ENCODE measurements at regions not wholly inside any gene's neighbourhood (a gene's known extent, or its start where the extent isn't known, plus 50 kb on each side); places are given as distances from the start of the nearest gene placed in this dataset.

DNA sequence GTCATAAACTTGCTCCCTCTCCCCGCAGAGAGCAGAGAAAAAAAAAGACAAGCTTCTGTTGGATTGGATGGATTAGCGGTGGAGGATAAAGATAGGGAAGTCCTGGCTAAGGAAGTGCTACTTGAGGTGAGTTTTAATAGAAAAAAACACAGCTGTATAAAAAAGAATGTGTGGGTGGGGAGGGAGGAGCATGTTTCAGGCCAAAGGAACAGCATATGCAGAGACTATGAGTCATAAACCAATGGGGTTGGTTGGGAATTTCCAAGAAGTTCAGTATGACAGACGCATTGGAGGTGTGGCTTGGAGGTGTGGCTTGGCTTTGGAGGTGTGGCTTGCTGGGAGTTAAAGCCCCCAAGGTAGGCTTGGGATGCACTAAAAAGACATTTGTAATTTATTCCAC is 103.0 kb upstream of the LSM8 start:
- Histone ChIP-seq H3K27me3 (replicated peaks in 1 of 4; ENCODE audit: control extremely low read depth in 1 of 4, control insufficient read depth in 3 of 4, insufficient read depth in 4 of 4, low read length in 3 of 4) (no peaks in the 10 kb centered on the region), H3K4me2 (replicated peaks; ENCODE audit: low read depth, low read length, poor library complexity, severe bottlenecking) (no peak overlapping the region), H3K27ac (ENCODE audit: low read length in 2 of 2) (no peak overlapping the region), H3K79me2 (ENCODE audit: control insufficient read depth, insufficient read depth, low read length) (no peaks in the 10 kb centered on the region), H3K4me1 (ENCODE audit: control insufficient read depth in 2 of 2, insufficient read depth in 2 of 2, low read length in 2 of 2) (no peaks in the 10 kb centered on the region), H3K36me3 (replicated peaks in 1 of 2; ENCODE audit: control extremely low read depth in 1 of 2, control insufficient read depth in 1 of 2, extremely low read depth in 1 of 2, insufficient read depth in 2 of 2, low read length in 1 of 2) (no peaks in the 10 kb centered on the region), H3K4me3 (ENCODE audit: control extremely low read depth in 1 of 5, extremely low read depth in 1 of 5, insufficient read depth in 1 of 5, low read depth in 2 of 5, low read length in 4 of 5) (no peak overlapping the region), H4K20me1 (ENCODE audit: control insufficient read depth, insufficient read depth, low read length, poor library complexity, severe bottlenecking) (no peaks in the 10 kb centered on the region), H2AFZ (ENCODE audit: insufficient read depth, low read depth, low read length, poor library complexity, severe bottlenecking) (no peak overlapping the region), H3K9ac (ENCODE audit: low read length) (no peak overlapping the region), H3K9me3 (ENCODE audit: control extremely low read depth in 1 of 3, control insufficient read depth in 2 of 3, insufficient read depth in 1 of 3, low read length in 2 of 3) (no peaks in the 10 kb centered on the region)
- peak; percentile 58 for ATAC-seq (ENCODE audit: low read depth)
- no peak for DNase-seq
- WGBS (ENCODE audit: insufficient coverage) = 92% methylated on average over 2 of the region's 3 CpGs
- ChIA-PET CTCF (no interaction called here), POLR2A (no interaction called here)
- intact Hi-C loops (cut with micrococcal nuclease) = no loop called here
- Mint-ChIP-seq H3K27ac (no peak overlapping the region), H3K4me3 (no peak overlapping the region), H3K4me1 (peaks cover 3% of the 10 kb centered on the region), H3K9me3 (ENCODE audit: insufficient read depth) (no peaks in the 10 kb centered on the region), H3K27me3 (no peaks in the 10 kb centered on the region)
- TF ChIP-seq, protein P1, sequence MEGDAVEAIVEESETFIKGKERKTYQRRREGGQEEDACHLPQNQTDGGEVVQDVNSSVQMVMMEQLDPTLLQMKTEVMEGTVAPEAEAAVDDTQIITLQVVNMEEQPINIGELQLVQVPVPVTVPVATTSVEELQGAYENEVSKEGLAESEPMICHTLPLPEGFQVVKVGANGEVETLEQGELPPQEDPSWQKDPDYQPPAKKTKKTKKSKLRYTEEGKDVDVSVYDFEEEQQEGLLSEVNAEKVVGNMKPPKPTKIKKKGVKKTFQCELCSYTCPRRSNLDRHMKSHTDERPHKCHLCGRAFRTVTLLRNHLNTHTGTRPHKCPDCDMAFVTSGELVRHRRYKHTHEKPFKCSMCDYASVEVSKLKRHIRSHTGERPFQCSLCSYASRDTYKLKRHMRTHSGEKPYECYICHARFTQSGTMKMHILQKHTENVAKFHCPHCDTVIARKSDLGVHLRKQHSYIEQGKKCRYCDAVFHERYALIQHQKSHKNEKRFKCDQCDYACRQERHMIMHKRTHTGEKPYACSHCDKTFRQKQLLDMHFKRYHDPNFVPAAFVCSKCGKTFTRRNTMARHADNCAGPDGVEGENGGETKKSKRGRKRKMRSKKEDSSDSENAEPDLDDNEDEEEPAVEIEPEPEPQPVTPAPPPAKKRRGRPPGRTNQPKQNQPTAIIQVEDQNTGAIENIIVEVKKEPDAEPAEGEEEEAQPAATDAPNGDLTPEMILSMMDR (IDR thresholded peaks at IDR 0.05) = no peak
- no peak for TF ChIP-seq EZH2 (IDR thresholded peaks at IDR 0.05; ENCODE audit: borderline replicate concordance, insufficient read depth, low read depth, low read length, poor library complexity, severe bottlenecking)

DNA sequence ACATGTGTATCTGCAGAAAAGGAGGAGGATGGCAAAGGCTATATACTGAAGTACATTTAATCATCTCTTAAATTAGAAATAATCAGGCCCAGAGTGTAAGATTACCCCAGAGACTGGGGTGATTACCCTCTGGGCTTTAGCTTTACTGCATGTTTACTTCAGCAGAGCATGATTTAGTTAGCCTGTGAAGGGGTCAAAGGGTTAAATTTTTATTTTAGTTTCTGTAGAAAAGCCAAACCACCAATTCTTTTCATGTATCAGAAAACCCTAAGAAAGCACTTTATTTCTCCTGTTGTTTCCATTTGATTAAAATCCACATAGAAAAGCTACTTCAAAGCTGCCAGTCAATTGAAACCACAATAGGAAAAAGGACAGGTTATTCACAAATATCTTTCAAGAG is 101.5 kb upstream of the LSM8 start:
- H3K4me1 Mint-ChIP-seq = peaks cover 3% of the 10 kb centered on the region
- Histone ChIP-seq H3K4me3 (ENCODE audit: control extremely low read depth in 1 of 5, extremely low read depth in 1 of 5, insufficient read depth in 1 of 5, low read depth in 2 of 5, low read length in 4 of 5) (no peak overlapping the region), H3K9me3 (ENCODE audit: control extremely low read depth in 1 of 3, control insufficient read depth in 2 of 3, insufficient read depth in 1 of 3, low read length in 2 of 3) (no peaks in the 10 kb centered on the region), H3K36me3 (replicated peaks in 1 of 2; ENCODE audit: control extremely low read depth in 1 of 2, control insufficient read depth in 1 of 2, extremely low read depth in 1 of 2, insufficient read depth in 2 of 2, low read length in 1 of 2) (no peaks in the 10 kb centered on the region), H3K9ac (ENCODE audit: low read length) (no peak overlapping the region), H3K4me2 (replicated peaks; ENCODE audit: low read depth, low read length, poor library complexity, severe bottlenecking) (no peak overlapping the region), H2AFZ (ENCODE audit: insufficient read depth, low read depth, low read length, poor library complexity, severe bottlenecking) (no peak overlapping the region), H3K27me3 (replicated peaks in 1 of 4; ENCODE audit: control extremely low read depth in 1 of 4, control insufficient read depth in 3 of 4, insufficient read depth in 4 of 4, low read length in 3 of 4) (no peaks in the 10 kb centered on the region), H3K27ac (ENCODE audit: low read length in 2 of 2) (no peak overlapping the region), H3K79me2 (ENCODE audit: control insufficient read depth, insufficient read depth, low read length) (no peaks in the 10 kb centered on the region), H3K4me1 (ENCODE audit: control insufficient read depth in 2 of 2, insufficient read depth in 2 of 2, low read length in 2 of 2) (no peaks in the 10 kb centered on the region), H4K20me1 (ENCODE audit: control insufficient read depth, insufficient read depth, low read length, poor library complexity, severe bottlenecking) (no peaks in the 10 kb centered on the region)
- H3K4me3 Mint-ChIP-seq = no peak overlapping the region
- no peak for ATAC-seq (ENCODE audit: low read depth)
- no peaks in the 10 kb centered on the region for H3K9me3 Mint-ChIP-seq (ENCODE audit: insufficient read depth)
- H3K27me3 Mint-ChIP-seq = no peaks in the 10 kb centered on the region
- CTCF ChIA-PET = no interaction called here
- POLR2A ChIA-PET = no interaction called here
- no peak overlapping the region for H3K27ac Mint-ChIP-seq
- intact Hi-C loops (cut with micrococcal nuclease) = no loop called here
- TF ChIP-seq EZH2 (IDR thresholded peaks at IDR 0.05; ENCODE audit: borderline replicate concordance, insufficient read depth, low read depth, low read length, poor library complexity, severe bottlenecking) = no peak
- TF ChIP-seq, protein P1 (IDR thresholded peaks at IDR 0.05) = no peak
- DNase-seq = no peak

All from B cell (primary cell).